ENCODE measurements at regions not wholly inside any gene's neighbourhood (a gene's known extent, or its start where the extent isn't known, plus 50 kb on each side); places are given as distances from the start of the nearest gene placed in this dataset.

DNA sequence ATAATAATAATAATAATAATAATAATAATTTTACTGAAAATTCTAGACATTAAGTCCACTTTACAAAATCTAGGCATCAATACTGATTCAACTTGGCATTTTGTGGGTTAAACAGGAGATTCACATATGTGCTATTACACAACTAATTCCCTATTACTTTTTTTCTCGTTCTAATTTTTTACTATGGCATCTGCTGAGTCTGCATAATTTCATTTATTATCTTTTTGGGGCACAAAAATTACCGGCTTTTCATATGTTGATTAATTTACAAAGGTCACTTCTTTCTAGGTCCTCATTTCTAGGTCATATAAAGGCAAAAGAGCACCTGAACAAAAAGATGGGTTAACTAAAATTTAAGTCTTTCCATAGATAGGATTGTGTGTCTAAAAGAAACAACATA, 1357.8 kb upstream of the ADGRB3 start:
- Mint-ChIP-seq H3K9me3 (no peaks in the 10 kb centered on the region), H3K36me3 (ENCODE audit: insufficient read depth) (no peaks in the 10 kb centered on the region), H3K4me3 (no peak overlapping the region), H3K27me3 (no peaks in the 10 kb centered on the region), H3K4me1 (ENCODE audit: low read depth in 2 of 2) (no peaks in the 10 kb centered on the region), H3K27ac (no peak overlapping the region)
- DNase-seq (no peak), ATAC-seq (replicated peaks) (no peak)

DNA sequence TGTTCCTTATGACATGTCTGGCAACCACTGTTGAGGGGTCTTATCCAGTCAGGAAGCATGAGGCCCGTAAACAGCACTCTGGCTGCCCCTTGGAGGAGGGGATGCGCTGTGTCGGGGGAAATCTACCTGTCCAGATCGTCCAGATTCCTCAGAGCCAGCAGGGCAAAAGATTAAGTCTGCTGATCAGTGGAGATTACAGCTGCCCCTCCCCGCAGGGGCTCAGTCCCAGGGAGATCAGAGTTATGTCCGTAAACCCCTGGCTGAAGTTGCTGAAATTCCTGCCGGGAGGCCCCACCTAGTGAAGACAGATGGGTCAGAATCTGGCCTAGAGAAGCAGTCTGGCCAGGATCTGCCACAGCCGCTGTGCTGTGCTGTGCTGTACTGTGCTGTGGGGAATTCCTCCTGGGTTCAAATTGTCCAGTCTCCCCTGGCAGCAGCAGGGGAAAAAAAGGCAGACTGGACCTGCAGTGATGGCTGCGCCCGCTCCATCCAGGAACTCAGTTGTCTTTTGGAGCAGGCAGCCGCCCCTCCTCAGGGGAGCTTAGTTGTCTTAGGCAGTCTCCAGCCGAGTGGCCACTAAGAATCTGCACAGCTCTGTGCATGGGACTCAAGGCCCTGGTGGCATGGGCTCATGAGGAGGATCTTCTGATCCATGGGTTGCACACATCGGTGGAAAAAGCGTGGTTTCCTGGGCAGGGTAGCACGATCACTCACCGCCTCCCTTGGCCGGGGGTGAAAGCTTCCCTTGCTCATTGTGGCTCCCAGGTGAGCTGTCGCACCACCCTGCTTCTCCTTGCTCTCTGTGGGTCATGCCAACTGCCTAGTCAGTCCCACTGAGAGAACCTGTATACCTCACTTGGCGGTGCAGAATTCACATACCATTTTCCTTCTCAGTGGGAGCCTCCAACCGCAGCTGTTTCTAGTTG, 1368.8 kb upstream of the ADGRB3 start:
- no peaks in the 10 kb centered on the region for H3K27me3 Mint-ChIP-seq
- DNase-seq (no peak), ATAC-seq (replicated peaks) (no peak)
- peaks cover 3 to 10% of the 10 kb centered on the region in 2 donors for H3K9me3 Mint-ChIP-seq
- H3K36me3 Mint-ChIP-seq (ENCODE audit: insufficient read depth), result no peaks in the 10 kb centered on the region
- no peak overlapping the region for H3K27ac Mint-ChIP-seq
- no peak overlapping the region for H3K4me3 Mint-ChIP-seq
- no peaks in the 10 kb centered on the region for H3K4me1 Mint-ChIP-seq (ENCODE audit: low read depth in 2 of 2)

- ATAC-seq (replicated peaks) (no peak), DNase-seq (no peak)
- no peak overlapping the region for H3K4me3 Mint-ChIP-seq
- no peak overlapping the region for H3K27ac Mint-ChIP-seq
- peaks cover 0 to 4% of the 10 kb centered on the region in 2 donors for H3K9me3 Mint-ChIP-seq
- no peaks in the 10 kb centered on the region for H3K27me3 Mint-ChIP-seq
- no peaks in the 10 kb centered on the region for H3K4me1 Mint-ChIP-seq (ENCODE audit: low read depth in 2 of 2)
- no peaks in the 10 kb centered on the region for H3K36me3 Mint-ChIP-seq (ENCODE audit: insufficient read depth)
These were observed 1382.4 kb upstream of the ADGRB3 start for GRCh38 chr6:67252663-67253062.

- Mint-ChIP-seq H3K4me1 (ENCODE audit: low read depth in 2 of 2) (no peaks in the 10 kb centered on the region), H3K4me3 (no peak overlapping the region), H3K27me3 (no peaks in the 10 kb centered on the region), H3K27ac (no peak overlapping the region), H3K9me3 (peaks cover 0 to 1% of the 10 kb centered on the region in 2 donors), H3K36me3 (ENCODE audit: insufficient read depth) (peaks cover 3% of the 10 kb centered on the region)
- DNase-seq, result no peak
- ATAC-seq (replicated peaks), result no peak
These were observed 1387.0 kb upstream of the ADGRB3 start for GRCh38 chr6:67248077-67248476.

DNA sequence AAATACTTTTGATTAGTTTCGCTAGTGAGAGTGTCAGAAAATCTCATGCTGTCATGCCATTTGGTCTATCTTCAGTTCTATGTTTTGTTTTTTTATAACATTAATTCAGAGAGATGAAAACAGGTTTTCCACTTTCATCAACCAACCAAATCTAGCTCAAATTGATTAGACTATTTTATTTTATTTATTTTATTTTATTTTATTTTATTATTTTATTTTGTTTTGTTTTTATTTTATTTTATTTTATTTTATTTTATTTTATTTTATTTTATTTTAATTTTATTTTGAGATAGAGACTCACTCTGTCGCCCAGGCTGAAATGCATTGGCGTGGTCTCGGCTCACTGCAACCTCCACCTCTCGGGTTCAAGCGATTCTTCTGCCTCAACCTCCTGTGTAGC, 1391.0 kb upstream of the ADGRB3 start:
- ATAC-seq (replicated peaks), result no peak
- no peaks in the 10 kb centered on the region for H3K4me1 Mint-ChIP-seq (ENCODE audit: low read depth in 2 of 2)
- peaks cover 3% of the 10 kb centered on the region for H3K36me3 Mint-ChIP-seq (ENCODE audit: insufficient read depth)
- H3K4me3 Mint-ChIP-seq, result no peak overlapping the region
- H3K27me3 Mint-ChIP-seq, result no peaks in the 10 kb centered on the region
- H3K9me3 Mint-ChIP-seq, result peaks cover 0 to 1% of the 10 kb centered on the region in 2 donors
- no peak overlapping the region for H3K27ac Mint-ChIP-seq
- no peak for DNase-seq

DNA sequence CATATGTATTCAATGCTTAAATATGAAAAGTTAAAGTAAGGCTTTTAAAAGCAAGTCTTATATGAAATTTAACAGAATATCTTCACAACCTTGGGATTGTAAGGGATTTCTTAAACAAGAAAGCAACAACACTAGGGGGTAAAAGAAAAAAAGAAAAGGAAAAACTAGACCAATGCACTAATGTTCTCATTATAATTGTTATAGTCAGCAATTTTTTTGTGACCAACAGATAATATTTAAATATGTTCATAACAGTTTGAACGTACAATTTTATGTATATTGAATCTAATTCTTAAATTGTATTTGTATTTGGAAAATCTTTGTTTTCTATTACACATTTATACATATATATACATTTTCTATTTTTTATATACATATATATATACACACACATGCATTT, 1397.8 kb upstream of the ADGRB3 start:
- no peak for DNase-seq
- Mint-ChIP-seq H3K36me3 (ENCODE audit: insufficient read depth) (no peaks in the 10 kb centered on the region), H3K27ac (no peak overlapping the region), H3K4me1 (ENCODE audit: low read depth in 2 of 2) (no peaks in the 10 kb centered on the region), H3K9me3 (peaks cover 0 to 10% of the 10 kb centered on the region in 2 donors), H3K27me3 (no peaks in the 10 kb centered on the region), H3K4me3 (no peak overlapping the region)
- no peak for ATAC-seq (replicated peaks)

DNA sequence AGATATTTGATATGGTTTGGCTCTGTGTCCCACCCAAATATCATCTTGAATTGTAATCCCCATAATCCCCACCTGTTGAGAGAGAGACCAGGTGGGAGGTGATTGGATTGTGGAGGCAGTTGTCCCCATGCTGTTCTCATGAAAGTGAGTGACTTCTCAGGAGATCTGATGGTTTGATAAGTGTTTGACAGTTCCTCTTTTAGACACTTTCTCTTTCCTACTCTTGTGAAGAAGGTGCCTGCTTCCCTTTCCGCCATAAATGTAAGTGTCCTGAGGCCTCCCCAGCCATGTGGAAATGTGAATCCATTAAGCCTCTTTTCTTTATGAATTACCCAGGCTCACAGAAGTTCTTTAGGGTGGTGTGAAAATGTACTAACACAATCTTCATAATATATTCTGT, 1404.0 kb upstream of the ADGRB3 start:
- H3K4me1 Mint-ChIP-seq (ENCODE audit: low read depth in 2 of 2), result no peaks in the 10 kb centered on the region
- no peaks in the 10 kb centered on the region for H3K36me3 Mint-ChIP-seq (ENCODE audit: insufficient read depth)
- ATAC-seq (replicated peaks) (no peak), DNase-seq (no peak)
- no peak overlapping the region for H3K27ac Mint-ChIP-seq
- no peaks in the 10 kb centered on the region for H3K27me3 Mint-ChIP-seq
- H3K4me3 Mint-ChIP-seq, result no peak overlapping the region
- H3K9me3 Mint-ChIP-seq, result peaks cover 0 to 4% of the 10 kb centered on the region in 2 donors

DNA sequence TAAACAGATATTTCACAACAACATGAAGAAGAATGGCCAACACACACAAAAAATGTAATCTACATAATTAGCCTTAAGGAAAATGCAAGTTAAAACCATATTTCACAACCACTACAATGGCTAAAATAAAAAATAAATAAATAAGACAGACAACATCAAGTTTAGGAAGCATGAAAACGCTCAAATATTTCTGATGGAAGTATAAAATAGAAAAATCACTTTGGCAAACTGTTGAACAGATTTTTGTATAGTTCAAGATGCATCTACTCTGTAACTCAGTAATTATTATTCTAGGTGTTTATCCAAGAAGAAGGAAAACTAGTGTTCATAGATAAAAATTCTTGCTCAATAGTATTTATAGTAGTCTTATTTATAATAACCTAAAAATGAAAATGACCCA, 1410.1 kb upstream of the ADGRB3 start:
- ATAC-seq (replicated peaks) (no peak), DNase-seq (no peak)
- Mint-ChIP-seq H3K27ac (no peak overlapping the region), H3K4me1 (ENCODE audit: low read depth in 2 of 2) (no peaks in the 10 kb centered on the region), H3K27me3 (no peaks in the 10 kb centered on the region), H3K36me3 (ENCODE audit: insufficient read depth) (no peaks in the 10 kb centered on the region), H3K4me3 (no peak overlapping the region), H3K9me3 (peaks cover 11 to 13% of the 10 kb centered on the region in 2 donors)

DNA sequence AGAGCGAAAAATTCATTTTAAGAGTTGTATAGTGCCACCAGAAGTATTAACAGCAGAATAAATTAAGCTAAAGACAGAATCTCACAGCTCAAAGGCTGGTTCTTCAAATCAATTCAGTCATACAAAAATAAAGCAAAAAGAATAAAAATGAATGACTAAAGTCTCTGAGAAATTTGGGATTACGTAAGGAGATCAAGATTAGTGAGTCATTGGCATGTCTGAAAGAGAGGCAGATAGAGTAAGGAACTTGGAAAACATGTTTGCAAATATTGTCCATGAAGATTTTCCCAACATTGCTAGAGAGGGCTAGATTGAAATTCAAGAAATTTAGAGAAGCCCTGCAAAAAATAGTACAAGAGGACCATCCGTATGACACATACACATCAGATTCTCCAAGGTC, 1413.9 kb upstream of the ADGRB3 start:
- Mint-ChIP-seq H3K27me3 (no peaks in the 10 kb centered on the region), H3K27ac (no peak overlapping the region), H3K4me3 (no peak overlapping the region), H3K36me3 (ENCODE audit: insufficient read depth) (no peaks in the 10 kb centered on the region), H3K4me1 (ENCODE audit: low read depth in 2 of 2) (no peaks in the 10 kb centered on the region), H3K9me3 (peaks cover 17 to 18% of the 10 kb centered on the region in 2 donors)
- DNase-seq (no peak), ATAC-seq (replicated peaks) (no peak)

DNA sequence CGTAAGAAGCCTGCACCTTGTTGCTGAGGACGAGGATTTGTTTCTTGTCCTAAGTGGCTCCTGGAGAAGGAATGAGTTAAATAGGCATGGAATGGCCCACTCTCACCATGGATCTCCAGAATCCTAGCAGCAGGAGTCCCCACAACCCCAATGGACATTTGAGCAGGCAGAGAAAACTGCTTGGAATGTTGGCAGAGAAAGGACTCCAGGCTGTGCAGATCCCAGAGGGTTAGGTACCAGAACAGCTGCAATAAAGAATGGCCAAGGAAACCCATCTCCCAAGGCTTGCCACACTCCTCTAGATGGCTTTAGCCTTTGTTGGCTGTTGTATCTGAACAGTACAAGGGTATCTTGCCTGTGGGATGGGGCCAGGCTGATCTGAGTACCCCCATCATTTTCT, 1415.7 kb upstream of the ADGRB3 start:
- Mint-ChIP-seq H3K27me3 (no peaks in the 10 kb centered on the region), H3K36me3 (ENCODE audit: insufficient read depth) (no peaks in the 10 kb centered on the region), H3K27ac (no peak overlapping the region), H3K9me3 (peaks cover 17 to 18% of the 10 kb centered on the region in 2 donors), H3K4me3 (no peak overlapping the region), H3K4me1 (ENCODE audit: low read depth in 2 of 2) (no peaks in the 10 kb centered on the region)
- DNase-seq (no peak), ATAC-seq (replicated peaks) (no peak)

- Mint-ChIP-seq H3K36me3 (ENCODE audit: insufficient read depth) (no peaks in the 10 kb centered on the region), H3K4me3 (no peak overlapping the region), H3K9me3 (peaks cover 11 to 17% of the 10 kb centered on the region in 2 donors)
These were observed 1422.5 kb upstream of the ADGRB3 start for GRCh38 chr6:67212584-67212983.

GRCh38 chr6:67210450-67210849, 1424.6 kb upstream of the ADGRB3 start:
- Mint-ChIP-seq H3K9me3 (peaks cover 9 to 23% of the 10 kb centered on the region in 2 donors), H3K4me1 (ENCODE audit: low read depth in 2 of 2) (no peaks in the 10 kb centered on the region), H3K36me3 (ENCODE audit: insufficient read depth) (no peaks in the 10 kb centered on the region), H3K27ac (no peak overlapping the region), H3K4me3 (no peak overlapping the region), H3K27me3 (no peaks in the 10 kb centered on the region)
- ATAC-seq (replicated peaks), result no peak
- no peak for DNase-seq

More at GRCh38 chr6:67212584-67212983, 1422.5 kb upstream of the ADGRB3 start:
- no peak overlapping the region for H3K27ac Mint-ChIP-seq
- ATAC-seq (replicated peaks), result no peak
- no peaks in the 10 kb centered on the region for H3K27me3 Mint-ChIP-seq
- no peak for DNase-seq
- no peaks in the 10 kb centered on the region for H3K4me1 Mint-ChIP-seq (ENCODE audit: low read depth in 2 of 2)

- Mint-ChIP-seq H3K9me3 (peaks cover 6% of the 10 kb centered on the region in 2 donors), H3K27ac (no peak overlapping the region), H3K27me3 (no peaks in the 10 kb centered on the region), H3K36me3 (ENCODE audit: insufficient read depth) (no peaks in the 10 kb centered on the region), H3K4me3 (no peak overlapping the region), H3K4me1 (ENCODE audit: low read depth in 2 of 2) (no peaks in the 10 kb centered on the region)
- ATAC-seq (replicated peaks), result no peak
- DNase-seq, result no peak
These were observed 1433.5 kb upstream of the ADGRB3 start for GRCh38 chr6:67201563-67201962.

- Mint-ChIP-seq H3K27ac (no peak overlapping the region), H3K9me3 (peaks cover 4 to 6% of the 10 kb centered on the region in 2 donors), H3K36me3 (ENCODE audit: insufficient read depth) (no peaks in the 10 kb centered on the region), H3K4me3 (no peak overlapping the region), H3K27me3 (no peaks in the 10 kb centered on the region), H3K4me1 (ENCODE audit: low read depth in 2 of 2) (no peaks in the 10 kb centered on the region)
- ATAC-seq (replicated peaks) (no peak), DNase-seq (no peak)
These were observed 1434.3 kb upstream of the ADGRB3 start for GRCh38 chr6:67200626-67201403.
